ENCODE measurements at regions not wholly inside any gene's neighbourhood (a gene's known extent, or its start where the extent isn't known, plus 50 kb on each side); places are given as distances from the start of the nearest gene placed in this dataset.

DNA sequence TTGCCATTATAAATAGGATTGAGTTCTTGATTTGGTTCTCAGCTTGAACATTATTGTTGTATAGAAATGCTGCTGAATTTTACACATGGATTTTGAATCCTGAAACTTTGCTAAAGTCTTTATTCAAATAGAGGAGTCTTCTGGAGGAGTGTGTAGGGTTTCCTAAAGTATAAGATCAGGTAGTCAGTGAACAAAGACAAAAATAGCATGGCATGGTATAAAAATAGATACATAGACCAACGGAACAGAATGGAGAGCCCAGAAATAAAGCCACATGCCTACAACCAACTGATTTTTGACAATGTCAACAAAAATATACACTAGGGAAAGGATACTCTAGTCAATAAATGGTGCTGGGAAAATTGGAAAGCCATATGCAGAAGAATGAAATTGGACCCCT is 740.1 kb downstream of the QKI start:
- TF ChIP-seq, protein P1, sequence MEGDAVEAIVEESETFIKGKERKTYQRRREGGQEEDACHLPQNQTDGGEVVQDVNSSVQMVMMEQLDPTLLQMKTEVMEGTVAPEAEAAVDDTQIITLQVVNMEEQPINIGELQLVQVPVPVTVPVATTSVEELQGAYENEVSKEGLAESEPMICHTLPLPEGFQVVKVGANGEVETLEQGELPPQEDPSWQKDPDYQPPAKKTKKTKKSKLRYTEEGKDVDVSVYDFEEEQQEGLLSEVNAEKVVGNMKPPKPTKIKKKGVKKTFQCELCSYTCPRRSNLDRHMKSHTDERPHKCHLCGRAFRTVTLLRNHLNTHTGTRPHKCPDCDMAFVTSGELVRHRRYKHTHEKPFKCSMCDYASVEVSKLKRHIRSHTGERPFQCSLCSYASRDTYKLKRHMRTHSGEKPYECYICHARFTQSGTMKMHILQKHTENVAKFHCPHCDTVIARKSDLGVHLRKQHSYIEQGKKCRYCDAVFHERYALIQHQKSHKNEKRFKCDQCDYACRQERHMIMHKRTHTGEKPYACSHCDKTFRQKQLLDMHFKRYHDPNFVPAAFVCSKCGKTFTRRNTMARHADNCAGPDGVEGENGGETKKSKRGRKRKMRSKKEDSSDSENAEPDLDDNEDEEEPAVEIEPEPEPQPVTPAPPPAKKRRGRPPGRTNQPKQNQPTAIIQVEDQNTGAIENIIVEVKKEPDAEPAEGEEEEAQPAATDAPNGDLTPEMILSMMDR (IDR thresholded peaks at IDR 0.05; ENCODE audit: insufficient read depth, low read length, poor library complexity, severe bottlenecking) = no peak
- TF ChIP-seq EZH2phosphoT487 (conservative IDR thresholded peaks at IDR 0.05; ENCODE audit: low read length) = no peak
